DMS53 treated with DMSO at 0.1 percent for 48 hours (cell line): ENCODE measurements at regions not wholly inside any gene's neighbourhood (a gene's known extent, or its start where the extent isn't known, plus 50 kb on each side); places are given as distances from the start of the nearest gene placed in this dataset.

Experiments used
- DNase-seq: peaks from one replicate; lab custom pipeline; 2025; ENCODE audit not compliant: unreplicated experiment; lab: John Stamatoyannopoulos, UW

GRCh38 chr1:243917177-243917862 is 67.3 kb upstream of the AKT3 start:
- DNase-seq = no peak

- DNase-seq = no peak
These were observed 66.1 kb upstream of the AKT3 start for GRCh38 chr1:243916160-243916559.

- no peak for DNase-seq
These were observed 62.3 kb upstream of the AKT3 start for GRCh38 chr1:243912347-243912746.

GRCh38 chr1:243910607-243911006 is 60.6 kb upstream of the AKT3 start:
- no peak for DNase-seq

- no peak for DNase-seq
These were observed 53.9 kb upstream of the AKT3 start for GRCh38 chr1:243903895-243904294.

- DNase-seq = peak; percentile 12
These were observed 53.0 kb upstream of the AKT3 start for GRCh38 chr1:243903041-243903440.

GRCh38 chr1:243902100-243902499 is 52.1 kb upstream of the AKT3 start:
- peak; percentile 86 for DNase-seq
